ENCODE measurements at regions not wholly inside any gene's neighbourhood (a gene's known extent, or its start where the extent isn't known, plus 50 kb on each side); places are given as distances from the start of the nearest gene placed in this dataset.

- H3K27ac Mint-ChIP-seq: no peak overlapping the region
- no peak overlapping the region for H3K4me3 Mint-ChIP-seq
- H3K9me3 Mint-ChIP-seq: no peaks in the 10 kb centered on the region
- no peaks in the 10 kb centered on the region for H3K4me1 Mint-ChIP-seq (ENCODE audit: low read depth)
- H3K36me3 Mint-ChIP-seq (ENCODE audit: low read depth): no peaks in the 10 kb centered on the region
- H3K27me3 Mint-ChIP-seq: no peaks in the 10 kb centered on the region
- intact Hi-C loops (cut with micrococcal nuclease): no loop called here
Observed at GRCh38 chr21:25341981-25342380, 265.3 kb downstream of the MRPL39 start.

GRCh38 chr21:25338415-25338814 lies 268.9 kb downstream of the MRPL39 start:
- no peaks in the 10 kb centered on the region for H3K9me3 Mint-ChIP-seq

GRCh38 chr21:25334046-25334730 lies 273.1 kb downstream of the MRPL39 start:
- Mint-ChIP-seq H3K4me1 (ENCODE audit: low read depth) (no peaks in the 10 kb centered on the region), H3K27ac (no peak overlapping the region), H3K27me3 (no peaks in the 10 kb centered on the region), H3K9me3 (no peaks in the 10 kb centered on the region), H3K36me3 (ENCODE audit: low read depth) (no peaks in the 10 kb centered on the region), H3K4me3 (no peak overlapping the region)
- intact Hi-C loops (cut with micrococcal nuclease): no loop called here

More at GRCh38 chr21:25338415-25338814, 268.9 kb downstream of the MRPL39 start:
- intact Hi-C loops (cut with micrococcal nuclease): no loop called here
- H3K27me3 Mint-ChIP-seq: no peaks in the 10 kb centered on the region
- no peaks in the 10 kb centered on the region for H3K36me3 Mint-ChIP-seq (ENCODE audit: low read depth)
- no peak overlapping the region for H3K27ac Mint-ChIP-seq
- H3K4me3 Mint-ChIP-seq: no peak overlapping the region
- no peaks in the 10 kb centered on the region for H3K4me1 Mint-ChIP-seq (ENCODE audit: low read depth)

GRCh38 chr21:25331286-25331685 lies 276.0 kb downstream of the MRPL39 start:
- Mint-ChIP-seq H3K27me3 (no peaks in the 10 kb centered on the region), H3K4me1 (ENCODE audit: low read depth) (no peaks in the 10 kb centered on the region), H3K36me3 (ENCODE audit: low read depth) (no peaks in the 10 kb centered on the region), H3K27ac (no peak overlapping the region), H3K9me3 (no peaks in the 10 kb centered on the region), H3K4me3 (no peak overlapping the region)
- intact Hi-C loops (cut with micrococcal nuclease): no loop called here

- no peak overlapping the region for H3K27ac Mint-ChIP-seq
- intact Hi-C loops (cut with micrococcal nuclease): no loop called here
- no peaks in the 10 kb centered on the region for H3K27me3 Mint-ChIP-seq
- no peaks in the 10 kb centered on the region for H3K4me1 Mint-ChIP-seq (ENCODE audit: low read depth)
- no peaks in the 10 kb centered on the region for H3K9me3 Mint-ChIP-seq
- H3K4me3 Mint-ChIP-seq: no peak overlapping the region
- H3K36me3 Mint-ChIP-seq (ENCODE audit: low read depth): no peaks in the 10 kb centered on the region
Observed at GRCh38 chr21:25330266-25330665, 277.0 kb downstream of the MRPL39 start.

- Mint-ChIP-seq H3K27ac (no peak overlapping the region), H3K4me1 (ENCODE audit: low read depth) (no peaks in the 10 kb centered on the region), H3K9me3 (no peaks in the 10 kb centered on the region), H3K4me3 (no peak overlapping the region), H3K27me3 (no peaks in the 10 kb centered on the region), H3K36me3 (ENCODE audit: low read depth) (no peaks in the 10 kb centered on the region)
- intact Hi-C loops (cut with micrococcal nuclease): no loop called here
Observed at GRCh38 chr21:25329227-25329825, 278.0 kb downstream of the MRPL39 start.

GRCh38 chr21:25328736-25329135 lies 278.5 kb downstream of the MRPL39 start:
- H3K36me3 Mint-ChIP-seq (ENCODE audit: low read depth): no peaks in the 10 kb centered on the region
- no peaks in the 10 kb centered on the region for H3K9me3 Mint-ChIP-seq
- intact Hi-C loops (cut with micrococcal nuclease): no loop called here
- H3K27me3 Mint-ChIP-seq: no peaks in the 10 kb centered on the region
- no peak overlapping the region for H3K27ac Mint-ChIP-seq
- H3K4me1 Mint-ChIP-seq (ENCODE audit: low read depth): no peaks in the 10 kb centered on the region
- no peak overlapping the region for H3K4me3 Mint-ChIP-seq

- Mint-ChIP-seq H3K4me3 (no peak overlapping the region), H3K9me3 (no peaks in the 10 kb centered on the region), H3K27me3 (no peaks in the 10 kb centered on the region), H3K4me1 (ENCODE audit: low read depth) (no peaks in the 10 kb centered on the region), H3K36me3 (ENCODE audit: low read depth) (no peaks in the 10 kb centered on the region), H3K27ac (no peak overlapping the region)
- intact Hi-C loops (cut with micrococcal nuclease): no loop called here
Observed at GRCh38 chr21:25326181-25326580, 281.1 kb downstream of the MRPL39 start.

- intact Hi-C loops (cut with micrococcal nuclease): no loop called here
- Mint-ChIP-seq H3K27ac (no peak overlapping the region), H3K27me3 (no peaks in the 10 kb centered on the region)
Observed at GRCh38 chr21:25324666-25325065, 282.6 kb downstream of the MRPL39 start.

GRCh38 chr21:25323356-25323949 lies 283.8 kb downstream of the MRPL39 start:
- no peaks in the 10 kb centered on the region for H3K4me1 Mint-ChIP-seq (ENCODE audit: low read depth)
- H3K27ac Mint-ChIP-seq: no peak overlapping the region

More at GRCh38 chr21:25324666-25325065, 282.6 kb downstream of the MRPL39 start:
- H3K36me3 Mint-ChIP-seq (ENCODE audit: low read depth): no peaks in the 10 kb centered on the region
- no peaks in the 10 kb centered on the region for H3K4me1 Mint-ChIP-seq (ENCODE audit: low read depth)
- no peaks in the 10 kb centered on the region for H3K9me3 Mint-ChIP-seq
- no peak overlapping the region for H3K4me3 Mint-ChIP-seq

GRCh38 chr21:25314247-25314646 lies 293.0 kb downstream of the MRPL39 start:
- H3K4me3 Mint-ChIP-seq: no peak overlapping the region
- no peaks in the 10 kb centered on the region for H3K27me3 Mint-ChIP-seq
- intact Hi-C loops (cut with micrococcal nuclease): no loop called here
- H3K36me3 Mint-ChIP-seq (ENCODE audit: low read depth): no peaks in the 10 kb centered on the region
- no peak overlapping the region for H3K27ac Mint-ChIP-seq
- peaks cover 6% of the 10 kb centered on the region for H3K9me3 Mint-ChIP-seq
- no peaks in the 10 kb centered on the region for H3K4me1 Mint-ChIP-seq (ENCODE audit: low read depth)

More at GRCh38 chr21:25323356-25323949, 283.8 kb downstream of the MRPL39 start:
- no peaks in the 10 kb centered on the region for H3K27me3 Mint-ChIP-seq
- intact Hi-C loops (cut with micrococcal nuclease): no loop called here
- H3K36me3 Mint-ChIP-seq (ENCODE audit: low read depth): no peaks in the 10 kb centered on the region
- no peak overlapping the region for H3K4me3 Mint-ChIP-seq
- H3K9me3 Mint-ChIP-seq: no peaks in the 10 kb centered on the region

GRCh38 chr21:25313829-25314228 lies 293.5 kb downstream of the MRPL39 start:
- no peaks in the 10 kb centered on the region for H3K27me3 Mint-ChIP-seq

GRCh38 chr21:25307489-25307888 lies 299.8 kb downstream of the MRPL39 start:
- no peak overlapping the region for H3K27ac Mint-ChIP-seq
- peaks cover 26% of the 10 kb centered on the region for H3K9me3 Mint-ChIP-seq
- H3K4me3 Mint-ChIP-seq: no peak overlapping the region
- intact Hi-C loops (cut with micrococcal nuclease): no loop called here
- H3K4me1 Mint-ChIP-seq (ENCODE audit: low read depth): no peaks in the 10 kb centered on the region
- H3K27me3 Mint-ChIP-seq: no peaks in the 10 kb centered on the region
- no peaks in the 10 kb centered on the region for H3K36me3 Mint-ChIP-seq (ENCODE audit: low read depth)

More at GRCh38 chr21:25313829-25314228, 293.5 kb downstream of the MRPL39 start:
- Mint-ChIP-seq H3K4me3 (no peak overlapping the region), H3K36me3 (ENCODE audit: low read depth) (no peaks in the 10 kb centered on the region), H3K27ac (no peak overlapping the region), H3K4me1 (ENCODE audit: low read depth) (no peaks in the 10 kb centered on the region), H3K9me3 (peaks cover 10% of the 10 kb centered on the region)
- intact Hi-C loops (cut with micrococcal nuclease): no loop called here

GRCh38 chr21:25304611-25305010 lies 302.7 kb downstream of the MRPL39 start:
- intact Hi-C loops (cut with micrococcal nuclease): no loop called here
- H3K27me3 Mint-ChIP-seq: no peaks in the 10 kb centered on the region
- H3K27ac Mint-ChIP-seq: no peak overlapping the region
- no peaks in the 10 kb centered on the region for H3K36me3 Mint-ChIP-seq (ENCODE audit: low read depth)
- no peak overlapping the region for H3K4me3 Mint-ChIP-seq
- H3K9me3 Mint-ChIP-seq: peaks cover 23% of the 10 kb centered on the region
- H3K4me1 Mint-ChIP-seq (ENCODE audit: low read depth): no peaks in the 10 kb centered on the region

Measured in dendritic cell treated with granulocyte-macrophage colony-stimulating factor and Interleukin-4, amounts not matched to agents 40 ng/mL and 50 ng/mL, for 4 days (primary cell).